ENCODE measurements at regions not wholly inside any gene's neighbourhood (a gene's known extent, or its start where the extent isn't known, plus 50 kb on each side); places are given as distances from the start of the nearest gene placed in this dataset.

DNA sequence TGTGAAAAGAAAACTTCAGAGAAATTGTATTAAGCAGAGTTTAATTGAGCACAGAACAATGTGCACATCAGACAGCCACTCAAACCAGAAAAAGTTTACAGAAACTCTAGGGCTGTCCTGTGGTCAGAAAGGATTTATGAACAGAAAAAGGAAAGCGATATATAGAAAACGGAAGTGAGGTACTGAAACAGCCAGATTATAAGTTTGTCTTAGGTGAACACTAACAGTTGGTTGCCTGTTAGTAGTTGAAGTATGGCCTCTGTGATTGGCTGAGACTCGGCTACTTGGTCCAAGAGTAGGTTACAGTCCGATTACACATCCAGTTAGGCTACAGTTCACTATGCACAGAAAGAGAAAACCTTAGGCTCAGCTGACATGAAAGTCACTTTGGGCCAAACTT lies 1232.5 kb upstream of the RAG2 start:
- WGBS (ENCODE audit: insufficient coverage, insufficient replicate concordance, low lambda C conversion rate, missing lambda C conversion rate): 17% methylated on average over 4 of the region's 4 CpGs
- no peak for FAIRE-seq

More for the DNA sequence above, 1232.5 kb upstream of the RAG2 start:
- BruUV-seq (replicated peaks): no TSS peak
- no peak overlapping the region for H3K27ac ChIP-seq (ENCODE audit: control insufficient read depth, insufficient read depth)
- H3K4me1 ChIP-seq (ENCODE audit: control insufficient read depth, insufficient read depth, low read length): no peaks in the 10 kb centered on the region
- ChIA-PET SMC1A (ENCODE audit: uncharacterized antibody, unreplicated experiment) (no interaction called here), RAD21 (ENCODE audit: unreplicated experiment) (no interaction called here), CTCF (no interaction called here), POLR2A (no interaction called here)
- no peaks in the 10 kb centered on the region for H3K36me3 ChIP-seq (ENCODE audit: control insufficient read depth in 2 of 2, insufficient read depth in 2 of 2, low read length in 1 of 2)
- H2AFZ ChIP-seq (ENCODE audit: control insufficient read depth, low read depth, low read length): no peak overlapping the region
- H3K4me3 ChIP-seq: no peak overlapping the region
- ATAC-seq (no peak; the same call in 1 of the 3 replicates), DNase-seq (ENCODE audit: low read depth, low spot score) (no peak)
- no peaks in the 10 kb centered on the region for H3K9me3 ChIP-seq (replicated peaks; ENCODE audit: control insufficient read depth, insufficient read depth, low read length)
- H4K20me1 ChIP-seq (ENCODE audit: control insufficient read depth, insufficient read depth): no peaks in the 10 kb centered on the region
- no peak overlapping the region for H3K9ac ChIP-seq (ENCODE audit: control insufficient read depth, insufficient read depth, low read length)
- no peaks in the 10 kb centered on the region for H3K27me3 ChIP-seq (replicated peaks in 1 of 2; ENCODE audit: control insufficient read depth in 2 of 2, insufficient read depth in 2 of 2, low read length in 1 of 2)
- in situ Hi-C loops (cut with MboI): no loop called here
- no peaks in the 10 kb centered on the region for H3K79me2 ChIP-seq (ENCODE audit: control insufficient read depth, insufficient read depth, low read length)
- intact Hi-C loops (cut with micrococcal nuclease; ENCODE audit: unreplicated experiment): no loop called here
- TF ChIP-seq, protein P1, sequence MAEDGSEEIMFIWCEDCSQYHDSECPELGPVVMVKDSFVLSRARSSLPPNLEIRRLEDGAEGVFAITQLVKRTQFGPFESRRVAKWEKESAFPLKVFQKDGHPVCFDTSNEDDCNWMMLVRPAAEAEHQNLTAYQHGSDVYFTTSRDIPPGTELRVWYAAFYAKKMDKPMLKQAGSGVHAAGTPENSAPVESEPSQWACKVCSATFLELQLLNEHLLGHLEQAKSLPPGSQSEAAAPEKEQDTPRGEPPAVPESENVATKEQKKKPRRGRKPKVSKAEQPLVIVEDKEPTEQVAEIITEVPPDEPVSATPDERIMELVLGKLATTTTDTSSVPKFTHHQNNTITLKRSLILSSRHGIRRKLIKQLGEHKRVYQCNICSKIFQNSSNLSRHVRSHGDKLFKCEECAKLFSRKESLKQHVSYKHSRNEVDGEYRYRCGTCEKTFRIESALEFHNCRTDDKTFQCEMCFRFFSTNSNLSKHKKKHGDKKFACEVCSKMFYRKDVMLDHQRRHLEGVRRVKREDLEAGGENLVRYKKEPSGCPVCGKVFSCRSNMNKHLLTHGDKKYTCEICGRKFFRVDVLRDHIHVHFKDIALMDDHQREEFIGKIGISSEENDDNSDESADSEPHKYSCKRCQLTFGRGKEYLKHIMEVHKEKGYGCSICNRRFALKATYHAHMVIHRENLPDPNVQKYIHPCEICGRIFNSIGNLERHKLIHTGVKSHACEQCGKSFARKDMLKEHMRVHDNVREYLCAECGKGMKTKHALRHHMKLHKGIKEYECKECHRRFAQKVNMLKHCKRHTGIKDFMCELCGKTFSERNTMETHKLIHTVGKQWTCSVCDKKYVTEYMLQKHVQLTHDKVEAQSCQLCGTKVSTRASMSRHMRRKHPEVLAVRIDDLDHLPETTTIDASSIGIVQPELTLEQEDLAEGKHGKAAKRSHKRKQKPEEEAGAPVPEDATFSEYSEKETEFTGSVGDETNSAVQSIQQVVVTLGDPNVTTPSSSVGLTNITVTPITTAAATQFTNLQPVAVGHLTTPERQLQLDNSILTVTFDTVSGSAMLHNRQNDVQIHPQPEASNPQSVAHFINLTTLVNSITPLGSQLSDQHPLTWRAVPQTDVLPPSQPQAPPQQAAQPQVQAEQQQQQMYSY (CRISPR knock-in tag; IDR thresholded peaks at IDR 0.05): no peak
- TF ChIP-seq EGR1 (IDR thresholded peaks at IDR 0.05; ENCODE audit: borderline replicate concordance in 1 of 2, low read depth in 2 of 2, low read length in 2 of 2) (no peak), YY1 (IDR thresholded peaks at IDR 0.05; ENCODE audit: low read depth, low read length) (no peak)
- no peak overlapping the region for H3K4me2 ChIP-seq (ENCODE audit: control insufficient read depth, insufficient read depth)

Measured in GM12878 (cell line).